ENCODE measurements at regions not wholly inside any gene's neighbourhood (a gene's known extent, or its start where the extent isn't known, plus 50 kb on each side); places are given as distances from the start of the nearest gene placed in this dataset.

DNA sequence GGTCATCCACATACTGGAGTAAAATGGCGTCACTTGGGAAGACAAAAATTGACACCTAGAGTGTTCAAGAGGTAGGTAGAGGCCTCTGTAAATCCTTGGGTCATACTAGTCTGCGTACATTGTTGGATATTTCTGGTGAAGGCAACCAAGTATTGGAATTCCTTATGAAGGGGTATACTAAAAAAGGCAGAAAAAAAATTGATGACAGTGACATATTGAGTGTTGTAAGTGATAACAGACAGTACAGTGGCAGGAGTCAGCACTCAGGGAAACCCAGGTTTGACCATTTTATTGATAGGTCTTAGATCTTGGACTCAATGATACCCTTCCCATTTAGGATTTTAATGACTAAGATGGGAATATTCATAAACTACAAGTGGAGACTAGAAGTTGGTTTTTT, 359.1 kb upstream of the VSTM2A start:
- Histone ChIP-seq H3K79me2 (ENCODE audit: control insufficient read depth, insufficient read depth, low read length) (no peaks in the 10 kb centered on the region), H4K20me1 (replicated peaks; ENCODE audit: control insufficient read depth, insufficient read depth, low read length) (no peaks in the 10 kb centered on the region), H2AFZ (ENCODE audit: low read depth, low read length) (no peak overlapping the region), H3K9me1 (ENCODE audit: control insufficient read depth, insufficient read depth, low read length) (no peaks in the 10 kb centered on the region), H3K4me2 (ENCODE audit: insufficient read depth, low read length) (no peak overlapping the region), H3K27ac (ENCODE audit: extremely low read depth, low read depth, low read length) (no peak overlapping the region), H3K36me3 (ENCODE audit: control insufficient read depth, insufficient read depth, low read length) (no peaks in the 10 kb centered on the region), H3K9me3 (replicated peaks; ENCODE audit: control insufficient read depth, insufficient read depth, low read depth, low read length) (no peaks in the 10 kb centered on the region), H3K4me3 (no peak overlapping the region), H3K4me1 (replicated peaks in 1 of 2; ENCODE audit: control insufficient read depth in 2 of 2, insufficient read depth in 2 of 2, low read length in 2 of 2) (no peaks in the 10 kb centered on the region), H3K27me3 (ENCODE audit: control insufficient read depth in 2 of 2, insufficient read depth in 2 of 2, low read length in 2 of 2) (no peaks in the 10 kb centered on the region), H3K9ac (ENCODE audit: insufficient read depth in 1 of 2, low read depth in 2 of 2, low read length in 2 of 2) (no peak overlapping the region)
- ChIA-PET CTCF (ENCODE audit: low intra/inter-chr PET ratio) (no interaction called here), POLR2A (no interaction called here)
- no peak for DNase-seq (ENCODE audit: extremely low read depth in 1 of 4, low spot score in 3 of 4)
- TF ChIP-seq, protein P1, sequence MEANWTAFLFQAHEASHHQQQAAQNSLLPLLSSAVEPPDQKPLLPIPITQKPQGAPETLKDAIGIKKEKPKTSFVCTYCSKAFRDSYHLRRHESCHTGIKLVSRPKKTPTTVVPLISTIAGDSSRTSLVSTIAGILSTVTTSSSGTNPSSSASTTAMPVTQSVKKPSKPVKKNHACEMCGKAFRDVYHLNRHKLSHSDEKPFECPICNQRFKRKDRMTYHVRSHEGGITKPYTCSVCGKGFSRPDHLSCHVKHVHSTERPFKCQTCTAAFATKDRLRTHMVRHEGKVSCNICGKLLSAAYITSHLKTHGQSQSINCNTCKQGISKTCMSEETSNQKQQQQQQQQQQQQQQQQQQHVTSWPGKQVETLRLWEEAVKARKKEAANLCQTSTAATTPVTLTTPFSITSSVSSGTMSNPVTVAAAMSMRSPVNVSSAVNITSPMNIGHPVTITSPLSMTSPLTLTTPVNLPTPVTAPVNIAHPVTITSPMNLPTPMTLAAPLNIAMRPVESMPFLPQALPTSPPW (CRISPR knock-in tag; IDR thresholded peaks at IDR 0.05), result no peak
- TF ChIP-seq, protein P2, sequence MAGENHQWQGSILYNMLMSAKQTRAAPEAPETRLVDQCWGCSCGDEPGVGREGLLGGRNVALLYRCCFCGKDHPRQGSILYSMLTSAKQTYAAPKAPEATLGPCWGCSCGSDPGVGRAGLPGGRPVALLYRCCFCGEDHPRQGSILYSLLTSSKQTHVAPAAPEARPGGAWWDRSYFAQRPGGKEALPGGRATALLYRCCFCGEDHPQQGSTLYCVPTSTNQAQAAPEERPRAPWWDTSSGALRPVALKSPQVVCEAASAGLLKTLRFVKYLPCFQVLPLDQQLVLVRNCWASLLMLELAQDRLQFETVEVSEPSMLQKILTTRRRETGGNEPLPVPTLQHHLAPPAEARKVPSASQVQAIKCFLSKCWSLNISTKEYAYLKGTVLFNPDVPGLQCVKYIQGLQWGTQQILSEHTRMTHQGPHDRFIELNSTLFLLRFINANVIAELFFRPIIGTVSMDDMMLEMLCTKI (IDR thresholded peaks at IDR 0.05; ENCODE audit: partially characterized antibody), result no peak
- TF ChIP-seq ETV1 (tag; conservative IDR thresholded peaks at IDR 0.05; ENCODE audit: low read depth) (no peak), E2F3 (CRISPR knock-in tag; IDR thresholded peaks at IDR 0.05) (no peak), TAF9B (IDR thresholded peaks at IDR 0.05; ENCODE audit: partially characterized antibody) (no peak), YY1 (IDR thresholded peaks at IDR 0.05; ENCODE audit: borderline replicate concordance in 1 of 3, control insufficient read depth in 1 of 3, extremely low read depth in 1 of 3, insufficient read depth in 3 of 3, insufficient read length in 1 of 3, insufficient replicate concordance in 2 of 3, low read depth in 1 of 3, low read length in 2 of 3) (no peak)
- TF ChIP-seq, protein P3, sequence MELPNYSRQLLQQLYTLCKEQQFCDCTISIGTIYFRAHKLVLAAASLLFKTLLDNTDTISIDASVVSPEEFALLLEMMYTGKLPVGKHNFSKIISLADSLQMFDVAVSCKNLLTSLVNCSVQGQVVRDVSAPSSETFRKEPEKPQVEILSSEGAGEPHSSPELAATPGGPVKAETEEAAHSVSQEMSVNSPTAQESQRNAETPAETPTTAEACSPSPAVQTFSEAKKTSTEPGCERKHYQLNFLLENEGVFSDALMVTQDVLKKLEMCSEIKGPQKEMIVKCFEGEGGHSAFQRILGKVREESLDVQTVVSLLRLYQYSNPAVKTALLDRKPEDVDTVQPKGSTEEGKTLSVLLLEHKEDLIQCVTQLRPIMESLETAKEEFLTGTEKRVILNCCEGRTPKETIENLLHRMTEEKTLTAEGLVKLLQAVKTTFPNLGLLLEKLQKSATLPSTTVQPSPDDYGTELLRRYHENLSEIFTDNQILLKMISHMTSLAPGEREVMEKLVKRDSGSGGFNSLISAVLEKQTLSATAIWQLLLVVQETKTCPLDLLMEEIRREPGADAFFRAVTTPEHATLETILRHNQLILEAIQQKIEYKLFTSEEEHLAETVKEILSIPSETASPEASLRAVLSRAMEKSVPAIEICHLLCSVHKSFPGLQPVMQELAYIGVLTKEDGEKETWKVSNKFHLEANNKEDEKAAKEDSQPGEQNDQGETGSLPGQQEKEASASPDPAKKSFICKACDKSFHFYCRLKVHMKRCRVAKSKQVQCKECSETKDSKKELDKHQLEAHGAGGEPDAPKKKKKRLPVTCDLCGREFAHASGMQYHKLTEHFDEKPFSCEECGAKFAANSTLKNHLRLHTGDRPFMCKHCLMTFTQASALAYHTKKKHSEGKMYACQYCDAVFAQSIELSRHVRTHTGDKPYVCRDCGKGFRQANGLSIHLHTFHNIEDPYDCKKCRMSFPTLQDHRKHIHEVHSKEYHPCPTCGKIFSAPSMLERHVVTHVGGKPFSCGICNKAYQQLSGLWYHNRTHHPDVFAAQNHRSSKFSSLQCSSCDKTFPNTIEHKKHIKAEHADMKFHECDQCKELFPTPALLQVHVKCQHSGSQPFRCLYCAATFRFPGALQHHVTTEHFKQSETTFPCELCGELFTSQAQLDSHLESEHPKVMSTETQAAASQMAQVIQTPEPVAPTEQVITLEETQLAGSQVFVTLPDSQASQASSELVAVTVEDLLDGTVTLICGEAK (IDR thresholded peaks at IDR 0.05), result no peak
- TF ChIP-seq, protein P3 (CRISPR knock-in tag; IDR thresholded peaks at IDR 0.05), result no peak
- WGBS (ENCODE audit: insufficient coverage, low coverage, missing lambda C conversion rate), result 0% methylated on average over 2 of the region's 2 CpGs
- ATAC-seq, result no peak
- no peak for FAIRE-seq
- intact Hi-C loops (cut with micrococcal nuclease) (no loop called here), in situ Hi-C loops (cut with MboI) (no loop called here)
- no TSS peak for BruUV-seq (replicated peaks)
